ENCODE measurements at regions not wholly inside any gene's neighbourhood (a gene's known extent, or its start where the extent isn't known, plus 50 kb on each side); places are given as distances from the start of the nearest gene placed in this dataset.

GRCh38 chr5:52661903-52662595 is 125.7 kb upstream of the ITGA1 start:
- Mint-ChIP-seq H3K36me3 (ENCODE audit: low read depth) (no peaks in the 10 kb centered on the region), H3K9me3 (ENCODE audit: low read depth) (no peaks in the 10 kb centered on the region), H3K27me3 (no peaks in the 10 kb centered on the region), H3K4me3 (no peak overlapping the region), H3K27ac (no peak overlapping the region), H3K4me1 (peaks cover 2% of the 10 kb centered on the region)
- ChIA-PET CTCF (interaction anchor here (1.0 kb wide), 1 partner anchor 1703 kb away, joined by 3 read pairs; no protein-coding TSS in a partner anchor), POLR2A (no interaction called here)
- no peak for DNase-seq
- ATAC-seq, result no peak
- intact Hi-C loops (cut with DNase I, micrococcal nuclease), result no loop called here

- CTCF ChIA-PET, result interaction anchor here (1.4 to 1.5 kb wide), 2 partner anchors 11 to 19 kb away, joined by 3 to 4 read pairs; no protein-coding TSS in a partner anchor
- DNase-seq, result no peak
- H3K4me1 Mint-ChIP-seq, result peaks cover 2% of the 10 kb centered on the region
Observed at GRCh38 chr5:52665559-52665958, 122.2 kb upstream of the ITGA1 start.

DNA sequence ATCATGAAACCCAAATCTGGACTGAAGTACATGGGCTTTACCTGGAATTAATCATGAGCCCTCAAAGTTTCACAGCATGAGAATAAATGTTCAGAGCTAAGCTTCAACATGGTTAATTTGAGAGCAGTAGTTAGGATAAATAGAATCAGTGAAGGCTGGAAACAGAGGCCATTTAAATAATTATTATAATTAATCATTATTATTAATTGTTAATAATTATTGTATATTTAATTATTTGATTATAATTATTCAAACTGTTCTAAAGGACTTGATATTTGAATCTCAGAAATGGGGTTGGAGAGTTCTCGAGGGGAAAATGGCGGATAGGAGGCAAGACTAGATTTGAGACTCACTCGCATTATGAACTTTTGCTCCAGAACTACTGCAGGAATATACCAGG is 119.6 kb upstream of the ITGA1 start:
- no peak overlapping the region for H3K4me3 Mint-ChIP-seq
- no peak overlapping the region for H3K27ac Mint-ChIP-seq
- DNase-seq (no peak), ATAC-seq (no peak)
- peaks cover 2% of the 10 kb centered on the region for H3K4me1 Mint-ChIP-seq
- H3K36me3 Mint-ChIP-seq (ENCODE audit: low read depth), result no peaks in the 10 kb centered on the region
- H3K9me3 Mint-ChIP-seq (ENCODE audit: low read depth), result no peaks in the 10 kb centered on the region
- CTCF ChIA-PET, result interaction anchor here (1.2 kb wide), 1 partner anchor 11 kb away, joined by 3 read pairs; no protein-coding TSS in a partner anchor
- H3K27me3 Mint-ChIP-seq, result no peaks in the 10 kb centered on the region
- intact Hi-C loops (cut with DNase I, micrococcal nuclease), result no loop called here
- POLR2A ChIA-PET, result no interaction called here

More at GRCh38 chr5:52665559-52665958, 122.2 kb upstream of the ITGA1 start:
- POLR2A ChIA-PET, result no interaction called here
- H3K9me3 Mint-ChIP-seq (ENCODE audit: low read depth), result no peaks in the 10 kb centered on the region
- no peaks in the 10 kb centered on the region for H3K27me3 Mint-ChIP-seq
- H3K27ac Mint-ChIP-seq, result no peak overlapping the region
- intact Hi-C loops (cut with DNase I, micrococcal nuclease), result loop anchor here in 1 of 2 experiments (2.0 kb wide), 1 partner anchor 249 kb away; no protein-coding TSS in a partner anchor
- no peak overlapping the region for H3K4me3 Mint-ChIP-seq
- H3K36me3 Mint-ChIP-seq (ENCODE audit: low read depth), result no peaks in the 10 kb centered on the region
- ATAC-seq, result no peak

GRCh38 chr5:52668544-52669185 is 119.1 kb upstream of the ITGA1 start:
- ATAC-seq (no peak), DNase-seq (no peak)
- H3K27ac Mint-ChIP-seq, result no peak overlapping the region
- ChIA-PET POLR2A (no interaction called here), CTCF (interaction anchor here (1.2 kb wide), 1 partner anchor 12 kb away, joined by 3 read pairs; no protein-coding TSS in a partner anchor)
- no peaks in the 10 kb centered on the region for H3K27me3 Mint-ChIP-seq
- intact Hi-C loops (cut with DNase I, micrococcal nuclease), result no loop called here
- no peaks in the 10 kb centered on the region for H3K9me3 Mint-ChIP-seq (ENCODE audit: low read depth)
- H3K36me3 Mint-ChIP-seq (ENCODE audit: low read depth), result no peaks in the 10 kb centered on the region
- H3K4me3 Mint-ChIP-seq, result no peak overlapping the region
- H3K4me1 Mint-ChIP-seq, result peaks cover 2% of the 10 kb centered on the region

GRCh38 chr5:52672459-52672858 is 115.3 kb upstream of the ITGA1 start:
- Mint-ChIP-seq H3K27me3 (no peaks in the 10 kb centered on the region), H3K9me3 (ENCODE audit: low read depth) (no peaks in the 10 kb centered on the region), H3K4me1 (peaks cover 2% of the 10 kb centered on the region), H3K4me3 (no peak overlapping the region), H3K36me3 (ENCODE audit: low read depth) (no peaks in the 10 kb centered on the region), H3K27ac (no peak overlapping the region)
- intact Hi-C loops (cut with DNase I, micrococcal nuclease), result no loop called here
- no peak for ATAC-seq
- ChIA-PET POLR2A (no interaction called here), CTCF (interaction anchor here (0.6 to 1.5 kb wide), 4 partner anchors 15 to 174 kb away, joined by 3 to 6 read pairs (median 4); no protein-coding TSS in a partner anchor)
- no peak for DNase-seq

DNA sequence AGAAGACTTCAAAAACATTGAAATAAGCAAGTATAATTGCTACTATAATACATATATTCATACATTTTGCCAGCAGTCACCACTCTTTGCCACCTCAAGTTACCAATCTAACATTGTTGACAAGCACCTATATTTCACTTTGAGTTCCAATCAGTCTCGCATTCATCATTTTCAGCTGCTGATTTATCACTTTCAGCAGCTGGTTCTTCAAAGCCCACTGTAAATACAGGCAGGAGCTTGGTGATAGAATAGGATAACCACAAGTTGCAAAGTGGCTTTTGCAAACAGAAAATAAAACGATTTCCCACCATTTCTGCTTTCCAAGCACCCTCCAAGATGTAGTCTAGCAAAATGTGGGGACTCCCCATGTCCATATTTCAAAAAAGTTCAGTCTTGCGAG is 114.2 kb upstream of the ITGA1 start:
- no peaks in the 10 kb centered on the region for H3K36me3 Mint-ChIP-seq (ENCODE audit: low read depth)
- ChIA-PET CTCF (no interaction called here), POLR2A (no interaction called here)
- no peak overlapping the region for H3K4me3 Mint-ChIP-seq
- H3K27me3 Mint-ChIP-seq, result no peaks in the 10 kb centered on the region
- peaks cover 2% of the 10 kb centered on the region for H3K4me1 Mint-ChIP-seq
- H3K27ac Mint-ChIP-seq, result no peak overlapping the region
- no peaks in the 10 kb centered on the region for H3K9me3 Mint-ChIP-seq (ENCODE audit: low read depth)
- ATAC-seq, result no peak
- no peak for DNase-seq
- intact Hi-C loops (cut with DNase I, micrococcal nuclease), result no loop called here

GRCh38 chr5:52674815-52675545 is 112.7 kb upstream of the ITGA1 start:
- Mint-ChIP-seq H3K4me1 (peaks cover 2% of the 10 kb centered on the region), H3K9me3 (ENCODE audit: low read depth) (no peaks in the 10 kb centered on the region), H3K27me3 (no peaks in the 10 kb centered on the region), H3K36me3 (ENCODE audit: low read depth) (no peaks in the 10 kb centered on the region), H3K27ac (no peak overlapping the region), H3K4me3 (no peak overlapping the region)
- ChIA-PET POLR2A (no interaction called here), CTCF (no interaction called here)
- DNase-seq, result no peak
- intact Hi-C loops (cut with DNase I, micrococcal nuclease), result no loop called here
- ATAC-seq, result no peak

GRCh38 chr5:52682492-52682891 is 105.2 kb upstream of the ITGA1 start:
- Mint-ChIP-seq H3K4me1 (no peaks in the 10 kb centered on the region), H3K36me3 (ENCODE audit: low read depth) (no peaks in the 10 kb centered on the region), H3K27me3 (peaks cover 3% of the 10 kb centered on the region), H3K27ac (no peak overlapping the region), H3K4me3 (no peak overlapping the region), H3K9me3 (ENCODE audit: low read depth) (no peaks in the 10 kb centered on the region)
- ATAC-seq (no peak), DNase-seq (no peak)
- CTCF ChIA-PET, result no interaction called here
- POLR2A ChIA-PET, result no interaction called here
- intact Hi-C loops (cut with DNase I, micrococcal nuclease), result no loop called here

DNA sequence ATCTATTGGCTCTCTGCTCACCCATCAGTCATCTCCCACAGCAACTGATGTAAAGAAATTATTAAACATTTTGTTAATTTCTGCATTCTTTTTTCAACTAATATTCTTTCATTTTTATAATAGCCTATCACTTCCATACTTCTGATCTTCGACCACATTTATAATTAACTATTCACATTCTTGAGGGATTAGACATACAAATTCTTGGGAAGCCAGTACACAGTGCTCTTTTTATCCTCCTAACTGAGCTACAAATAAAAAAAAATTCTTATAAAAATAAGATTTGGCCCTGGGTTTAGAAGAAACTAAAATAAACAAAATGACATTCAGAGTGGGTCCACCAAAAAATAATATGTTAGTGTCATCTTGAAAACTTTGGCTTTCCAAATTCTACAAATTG is 103.7 kb upstream of the ITGA1 start:
- ATAC-seq (no peak), DNase-seq (no peak)
- peaks cover 3% of the 10 kb centered on the region for H3K27me3 Mint-ChIP-seq
- H3K4me3 Mint-ChIP-seq, result no peak overlapping the region
- H3K9me3 Mint-ChIP-seq (ENCODE audit: low read depth), result no peaks in the 10 kb centered on the region
- intact Hi-C loops (cut with DNase I, micrococcal nuclease), result no loop called here
- no peak overlapping the region for H3K27ac Mint-ChIP-seq
- CTCF ChIA-PET, result no interaction called here
- no peaks in the 10 kb centered on the region for H3K36me3 Mint-ChIP-seq (ENCODE audit: low read depth)
- POLR2A ChIA-PET, result no interaction called here
- no peaks in the 10 kb centered on the region for H3K4me1 Mint-ChIP-seq

DNA sequence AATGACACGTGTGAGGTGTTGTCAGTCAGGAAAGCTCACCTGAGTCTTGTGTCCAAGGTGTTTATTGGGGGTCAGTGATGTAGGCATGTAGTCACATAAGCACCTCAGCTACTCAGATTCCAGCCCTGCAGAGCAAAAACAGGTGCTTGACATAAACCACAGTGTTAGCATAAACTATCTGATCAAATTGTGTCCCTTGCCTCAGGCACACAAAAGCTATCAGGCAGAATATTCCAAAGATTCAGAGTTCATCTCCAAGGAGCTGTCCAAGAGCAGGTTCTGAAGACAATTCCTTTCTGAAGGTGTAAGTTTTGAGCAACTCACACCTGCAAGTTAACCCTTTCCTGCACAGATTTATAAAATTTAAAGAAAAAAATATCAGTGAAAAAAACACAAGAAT is 102.2 kb upstream of the ITGA1 start:
- intact Hi-C loops (cut with DNase I, micrococcal nuclease), result no loop called here
- no peak overlapping the region for H3K27ac Mint-ChIP-seq
- H3K27me3 Mint-ChIP-seq, result peaks cover 3% of the 10 kb centered on the region
- ATAC-seq, result no peak
- H3K4me3 Mint-ChIP-seq, result no peak overlapping the region
- POLR2A ChIA-PET, result no interaction called here
- H3K36me3 Mint-ChIP-seq (ENCODE audit: low read depth), result no peaks in the 10 kb centered on the region
- DNase-seq, result no peak
- no peaks in the 10 kb centered on the region for H3K4me1 Mint-ChIP-seq
- H3K9me3 Mint-ChIP-seq (ENCODE audit: low read depth), result no peaks in the 10 kb centered on the region
- CTCF ChIA-PET, result interaction anchor here (0.7 kb wide), 1 partner anchor 203 kb away, joined by 3 read pairs; no protein-coding TSS in a partner anchor

- intact Hi-C loops (cut with DNase I, micrococcal nuclease), result no loop called here
- H3K27me3 Mint-ChIP-seq, result peaks cover 3% of the 10 kb centered on the region
- ATAC-seq, result no peak
- no peaks in the 10 kb centered on the region for H3K9me3 Mint-ChIP-seq (ENCODE audit: low read depth)
- no peak overlapping the region for H3K27ac Mint-ChIP-seq
- ChIA-PET CTCF (interaction anchor here (0.7 to 1.0 kb wide), 3 partner anchors 203 to 264 kb away, joined by 3 to 4 read pairs (median 3); no protein-coding TSS in a partner anchor), POLR2A (no interaction called here)
- H3K4me3 Mint-ChIP-seq, result no peak overlapping the region
- DNase-seq, result no peak
- no peaks in the 10 kb centered on the region for H3K4me1 Mint-ChIP-seq
- H3K36me3 Mint-ChIP-seq (ENCODE audit: low read depth), result no peaks in the 10 kb centered on the region
Observed at GRCh38 chr5:52685971-52686370, 101.7 kb upstream of the ITGA1 start.

All from activated CD4-positive, alpha-beta T cell treated with anti-CD3 and anti-CD28 coated beads for 36 hours (primary cell).